H1 (cell line): ENCODE measurements at regions not wholly inside any gene's neighbourhood (a gene's known extent, or its start where the extent isn't known, plus 50 kb on each side); places are given as distances from the start of the nearest gene placed in this dataset.

Source experiments
- HDAC6 ChIP-seq: IDR thresholded peaks from one replicate; pipeline ENCODE4 v1.7.1; 2012; ENCODE audit warnings: low read depth, mild to moderate bottlenecking, inconsistent platforms, low read length, moderate library complexity

- no peak for TF ChIP-seq HDAC6
- TF ChIP-seq, all 59 proteins: peak for 2
Measured at GRCh38 chr3:61381745-61382392, 130.6 kb upstream of the FHIT start (continued).
